NCI-H128 (cell line): ENCODE measurements at regions not wholly inside any gene's neighbourhood (a gene's known extent, or its start where the extent isn't known, plus 50 kb on each side); places are given as distances from the start of the nearest gene placed in this dataset.

Experiments
- DNase-seq: peaks from one replicate; lab custom pipeline; 2025; ENCODE audit not compliant: unreplicated experiment; lab: John Stamatoyannopoulos, UW

DNA sequence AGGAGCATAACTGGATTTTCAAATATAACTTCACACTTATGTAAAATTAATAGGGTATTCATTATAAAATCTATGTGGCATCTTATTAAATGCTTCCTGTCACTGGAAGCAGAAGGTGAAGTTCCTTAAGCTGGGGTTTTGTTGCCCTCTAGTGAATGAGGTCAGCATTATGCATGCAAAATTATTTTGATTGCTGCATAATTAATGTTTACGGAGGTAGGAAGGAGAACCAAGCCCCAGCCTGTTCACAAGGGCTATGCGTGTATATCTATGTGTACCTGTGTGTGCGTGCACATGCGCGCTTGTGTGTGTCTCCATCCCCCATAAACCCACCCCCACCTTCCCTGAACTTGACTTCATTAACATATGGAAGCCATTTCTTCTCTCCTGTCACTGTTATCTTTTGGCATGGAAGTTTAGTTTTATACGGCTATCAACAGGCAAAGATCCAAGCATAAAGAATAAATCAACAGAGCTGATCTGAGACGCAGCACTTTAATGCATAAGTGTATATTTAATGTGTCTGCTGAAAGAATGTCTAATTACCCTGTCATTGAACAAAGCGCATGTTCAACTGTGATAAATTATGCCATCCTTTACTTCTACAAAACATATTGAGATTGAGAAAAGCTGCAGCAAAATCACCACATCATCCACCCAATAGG is 90.2 kb upstream of the CDH4 start:
- no peak for DNase-seq

DNA sequence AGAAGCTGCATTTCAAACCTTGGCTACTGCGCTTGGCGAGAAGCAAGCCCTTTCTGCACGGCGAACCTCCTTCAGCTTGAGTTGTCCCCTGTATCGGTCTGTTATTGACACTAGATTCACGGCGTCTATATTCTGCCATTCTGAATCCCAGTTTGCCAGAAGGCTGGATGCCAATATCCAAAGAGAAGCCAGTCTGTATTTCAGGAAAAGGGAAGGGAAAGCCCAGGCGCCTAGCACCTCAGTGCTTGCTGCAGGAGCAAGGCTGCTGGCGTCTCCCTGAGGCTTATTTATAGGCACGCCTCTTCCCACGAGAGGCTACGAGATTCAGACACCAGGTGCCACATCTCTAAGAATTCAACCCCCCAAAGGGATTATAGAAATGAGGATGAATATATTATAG is 89.6 kb upstream of the CDH4 start:
- no peak for DNase-seq

GRCh38 chr20:61163031-61163430 is 89.0 kb upstream of the CDH4 start:
- no peak for DNase-seq

DNA sequence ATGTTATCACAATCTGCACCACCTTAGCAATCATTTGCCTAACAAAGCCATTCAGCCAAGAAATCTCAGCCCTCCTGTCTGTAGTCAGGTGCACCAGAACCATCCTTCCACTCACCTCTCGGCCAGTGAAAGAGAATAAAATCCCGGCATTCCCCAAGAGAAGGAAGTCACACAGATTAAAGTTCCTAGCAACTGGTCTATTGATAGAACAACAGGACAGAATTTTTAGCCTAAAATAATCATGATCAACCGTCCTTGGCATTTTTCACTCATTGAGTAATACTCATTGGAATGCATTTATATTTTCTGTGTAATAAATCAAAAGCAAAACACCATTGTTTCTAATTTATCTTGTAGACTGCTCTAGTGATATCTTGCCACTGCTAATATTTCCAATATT is 85.7 kb upstream of the CDH4 start:
- DNase-seq: no peak

DNA sequence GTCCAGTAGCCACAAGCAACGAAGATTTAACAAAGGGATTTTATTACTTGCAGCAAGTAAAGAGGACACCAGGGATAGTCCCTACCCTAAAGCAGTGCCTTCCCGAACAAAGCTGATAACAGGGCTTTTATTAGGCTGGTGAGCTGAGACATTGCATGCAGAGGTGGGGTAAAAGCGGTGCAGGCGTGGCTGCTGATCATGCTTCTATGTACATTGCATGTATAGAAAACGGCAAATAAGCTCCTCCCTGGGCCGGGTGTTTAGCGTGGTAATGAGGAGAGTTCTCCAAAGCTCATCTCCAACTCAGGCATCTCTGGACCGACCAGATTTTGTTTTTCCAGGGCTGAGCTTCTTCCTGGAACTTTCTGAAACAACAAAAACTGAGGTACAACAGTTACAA is 83.5 kb upstream of the CDH4 start:
- no peak for DNase-seq

GRCh38 chr20:61169874-61170273 is 82.2 kb upstream of the CDH4 start:
- DNase-seq: no peak

DNA sequence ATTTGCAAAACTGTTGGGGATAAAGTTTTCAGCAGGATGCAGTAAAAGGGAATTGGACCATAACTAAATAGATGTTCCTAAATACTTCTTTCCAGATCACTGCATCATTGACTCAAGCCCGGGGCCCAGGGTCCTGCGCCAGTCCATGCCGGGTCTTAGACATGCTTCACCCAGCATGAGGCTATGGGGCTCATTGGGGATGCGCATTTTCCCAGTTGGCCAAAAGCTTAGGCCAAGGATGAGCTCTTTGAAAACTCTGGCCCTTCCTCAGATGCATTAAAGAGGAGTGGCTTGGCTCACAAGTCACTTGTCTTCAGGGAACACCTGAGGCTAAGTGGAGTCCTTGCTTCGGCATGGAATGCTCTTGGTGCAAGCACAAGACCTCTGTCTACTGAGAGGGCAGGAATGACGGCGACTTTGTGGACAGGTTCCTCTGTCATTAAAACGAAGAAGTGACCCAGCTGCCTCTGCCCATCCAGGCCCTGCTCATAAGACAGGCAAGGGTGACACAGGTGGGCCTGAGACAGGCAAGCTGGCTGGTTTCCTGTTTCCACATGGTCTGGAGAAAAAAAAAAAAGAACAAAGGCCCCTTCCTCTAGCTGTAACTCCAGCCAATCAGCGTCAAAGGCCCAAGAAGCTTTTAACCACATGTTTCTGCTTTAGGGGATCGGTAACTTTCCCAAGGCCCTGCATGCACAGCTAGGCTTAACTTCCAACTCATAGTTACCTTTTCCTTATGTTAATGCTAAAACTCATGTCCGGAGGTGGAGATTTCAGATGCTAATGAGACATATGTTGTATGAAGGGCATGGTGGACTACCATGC is 81.4 kb upstream of the CDH4 start:
- DNase-seq: no peak

- no peak for DNase-seq
Measured at GRCh38 chr20:61173267-61173666, 78.8 kb upstream of the CDH4 start.

GRCh38 chr20:61173961-61174725 is 77.9 kb upstream of the CDH4 start:
- no peak for DNase-seq

- DNase-seq: no peak
Measured at GRCh38 chr20:61176874-61177273, 75.2 kb upstream of the CDH4 start.

GRCh38 chr20:61178551-61179071 is 73.5 kb upstream of the CDH4 start:
- no peak for DNase-seq

DNA sequence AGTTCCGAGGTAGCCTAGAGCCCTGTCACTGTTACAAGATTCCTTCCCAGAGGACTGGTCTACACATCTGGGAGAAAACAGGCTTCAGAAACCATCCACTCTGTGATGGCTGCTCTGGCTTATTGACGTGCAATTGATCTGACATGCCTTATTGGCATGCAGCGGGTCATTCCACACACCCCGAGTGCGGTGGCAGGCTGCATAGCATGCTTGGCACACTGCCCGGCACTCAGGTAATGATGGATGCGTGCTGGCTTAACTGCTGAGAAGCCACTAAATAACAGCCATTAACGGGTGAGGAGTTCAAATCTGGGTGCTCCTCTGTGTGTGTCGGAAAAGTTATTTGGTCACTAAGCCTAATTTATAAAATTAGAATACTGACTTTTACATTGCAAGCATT is 67.9 kb upstream of the CDH4 start:
- DNase-seq: no peak

GRCh38 chr20:61185181-61185580 is 66.9 kb upstream of the CDH4 start:
- DNase-seq: no peak

DNA sequence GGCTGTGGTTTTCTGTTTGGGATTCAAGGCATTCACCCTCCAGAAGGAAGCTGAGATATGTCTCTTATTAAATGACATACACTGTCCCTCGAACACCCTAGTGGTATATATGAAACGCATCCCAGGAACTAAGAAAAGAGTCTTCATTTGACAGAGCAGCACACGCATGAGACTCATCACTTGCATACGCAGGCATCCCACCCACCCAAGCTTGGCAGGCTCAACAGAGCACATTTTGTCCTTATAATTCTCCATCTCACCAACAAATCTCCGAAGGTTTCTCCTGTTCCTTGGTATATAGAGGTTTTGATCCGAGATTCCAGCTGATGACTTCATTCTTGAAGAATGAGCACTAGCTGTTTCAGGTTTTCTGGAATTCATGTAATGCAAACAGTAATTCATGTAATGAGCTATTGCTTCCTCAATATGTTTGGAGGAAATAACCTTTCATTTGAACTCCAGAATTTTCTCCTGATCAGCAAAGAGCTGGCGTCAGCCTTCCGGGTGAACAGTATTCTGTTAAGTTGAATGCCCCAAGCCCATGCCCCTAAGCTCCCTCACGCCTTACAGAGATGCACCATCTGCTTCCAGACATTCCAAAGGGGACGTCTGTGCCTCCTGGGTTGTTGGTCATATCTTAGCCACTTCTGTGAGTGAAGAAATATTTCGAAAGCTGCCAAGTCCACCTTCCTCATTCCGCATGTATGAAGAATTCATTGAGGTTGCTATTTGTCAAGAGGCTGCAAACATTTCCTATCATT is 66.0 kb upstream of the CDH4 start:
- DNase-seq: no peak

GRCh38 chr20:61186771-61187472 is 65.1 kb upstream of the CDH4 start:
- no peak for DNase-seq

GRCh38 chr20:61189534-61189933 is 62.5 kb upstream of the CDH4 start:
- no peak for DNase-seq

- no peak for DNase-seq
Measured at GRCh38 chr20:61191096-61191495, 61.0 kb upstream of the CDH4 start.

DNA sequence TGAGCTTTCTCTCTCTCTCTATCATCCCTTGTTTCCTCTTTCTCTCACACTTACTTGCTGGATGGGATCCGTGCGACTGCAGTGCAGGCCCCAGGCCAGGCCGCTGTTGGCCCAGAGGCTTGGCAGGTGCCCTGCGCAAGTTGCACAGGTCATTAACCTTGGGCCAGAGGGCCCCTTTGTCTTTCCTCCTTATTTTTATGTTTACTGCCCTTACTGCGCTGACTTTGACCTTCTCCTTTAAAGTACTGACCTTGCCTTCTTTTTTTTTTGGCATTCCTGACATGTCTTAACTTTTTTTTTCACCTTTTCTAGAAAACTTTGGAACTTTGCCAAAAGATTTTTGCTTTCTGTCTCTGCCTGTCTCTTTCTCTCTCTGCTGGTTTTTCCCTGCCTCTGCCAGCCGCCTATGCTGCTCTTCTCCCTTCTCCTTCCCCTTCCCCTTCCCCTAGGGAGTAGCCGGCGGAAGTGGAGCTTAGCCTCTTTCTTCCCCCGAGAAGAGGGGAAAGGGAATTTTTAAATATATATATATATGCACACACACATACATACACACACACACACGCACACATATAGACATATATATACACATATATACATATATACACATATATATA is 59.6 kb upstream of the CDH4 start:
- no peak for DNase-seq

DNA sequence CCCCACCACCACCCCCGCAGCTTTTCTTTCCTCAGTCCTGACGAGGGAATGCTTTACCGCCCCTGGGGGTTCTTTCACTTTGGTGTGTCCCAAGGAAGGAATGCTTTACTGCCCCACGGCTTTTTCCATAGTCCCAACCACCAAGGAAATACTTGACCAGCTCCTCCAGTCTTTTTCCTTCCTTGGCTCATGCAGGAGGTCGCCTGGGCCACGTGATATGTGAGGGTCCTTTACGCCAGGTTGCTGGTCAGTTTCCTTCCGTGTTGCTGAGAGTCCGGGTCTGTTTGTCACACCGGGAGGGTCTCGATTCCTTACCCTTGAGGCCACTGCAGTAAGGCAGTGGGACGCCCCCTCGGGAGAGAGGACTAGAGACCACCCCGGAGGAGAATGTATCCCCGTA is 58.9 kb upstream of the CDH4 start:
- DNase-seq: no peak
